Lower leg skin (tissue), 4 donors: ENCODE measurements at regions not wholly inside any gene's neighbourhood (a gene's known extent, or its start where the extent isn't known, plus 50 kb on each side); places are given as distances from the start of the nearest gene placed in this dataset.

Source experiments
- DNase-seq, 2 donors: peaks; one replicate each; pipeline ENCODE4 v3.0.0-alpha.2; 2019; ENCODE audit warnings: low spot score in 2 of 2
- H3K4me3 ChIP-seq: fragments of 200-600 bp; sonication (generic); 2 replicates; pipeline ENCODE4 v1.5.1; 2017; ENCODE audit warnings: mild to moderate bottlenecking, low read depth; ENCODE audit not compliant: poor library complexity, severe bottlenecking
- POLR2A ChIP-seq, 2 donors: fragments of 450-650 bp; IDR thresholded peaks; one replicate each; pipeline ENCODE4 v1.6.1; 2016 to 2017; ENCODE audit warnings: antibody characterized with exemption in 2 of 2, mild to moderate bottlenecking in 1 of 2, moderate library complexity in 1 of 2
- WGBS, 2 donors: methylation state at CpG; one replicate each; pipeline ENCODE4 v1.1.5; 2018; 5-methylcytosine and 5-hydroxymethylcytosine counted together
- intact Hi-C: fragments of 100-400 bp; cut with DNase I; formaldehyde crosslinking; loops from one replicate; pipeline ENCODE4 v1.15.0; 2023; ENCODE audit warnings: low total_unique reads
- TF ChIP-seq, protein P1 (sequence below), 3 donors: fragments of 450-650 bp; IDR thresholded peaks; one replicate each; pipeline ENCODE4 v1.5.1; 2016; ENCODE audit warnings: antibody characterized with exemption in 3 of 3, mild to moderate bottlenecking in 3 of 3, moderate library complexity in 2 of 3

DNA sequence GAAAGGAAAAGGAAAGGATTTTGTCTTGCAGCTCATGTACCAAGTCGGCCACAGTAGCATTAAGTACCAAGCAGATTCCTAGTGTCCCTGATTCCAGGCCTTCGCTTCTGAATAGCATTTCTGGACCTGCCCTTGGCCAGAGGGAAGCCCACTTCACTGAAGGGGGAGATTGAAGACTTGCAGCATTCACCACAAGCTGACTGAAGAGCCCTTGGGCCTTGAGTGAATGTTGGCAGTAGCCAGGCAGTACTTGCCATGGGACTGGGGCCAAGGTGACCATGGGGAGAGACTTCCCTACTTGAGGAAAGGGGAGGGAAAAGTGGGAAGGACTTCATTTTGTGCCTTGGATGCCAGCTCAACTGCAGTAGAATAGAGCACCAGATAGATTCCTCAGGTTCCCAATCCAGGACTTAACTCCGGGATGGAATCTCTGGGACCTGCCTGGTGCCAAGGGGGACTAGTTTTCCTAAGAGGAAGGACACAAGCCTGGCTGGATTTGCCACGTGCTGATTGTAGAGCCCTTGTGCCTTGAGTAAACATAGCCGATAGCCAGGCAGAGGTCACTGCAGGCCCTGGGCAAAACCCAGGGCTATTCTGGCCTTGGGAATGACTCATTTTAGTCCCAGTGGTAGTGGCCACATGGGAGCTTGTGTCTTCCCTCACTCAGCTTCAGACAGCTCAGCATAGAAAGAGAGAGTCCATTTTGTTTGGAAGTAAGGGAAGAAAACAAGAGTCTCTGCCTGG lies 141.7 kb upstream of the KCND2 start:
- 85 to 89% methylated on average over 5 of the region's 5 CpGs for WGBS, 2 donors
- intact Hi-C loops: no loop called here

DNA sequence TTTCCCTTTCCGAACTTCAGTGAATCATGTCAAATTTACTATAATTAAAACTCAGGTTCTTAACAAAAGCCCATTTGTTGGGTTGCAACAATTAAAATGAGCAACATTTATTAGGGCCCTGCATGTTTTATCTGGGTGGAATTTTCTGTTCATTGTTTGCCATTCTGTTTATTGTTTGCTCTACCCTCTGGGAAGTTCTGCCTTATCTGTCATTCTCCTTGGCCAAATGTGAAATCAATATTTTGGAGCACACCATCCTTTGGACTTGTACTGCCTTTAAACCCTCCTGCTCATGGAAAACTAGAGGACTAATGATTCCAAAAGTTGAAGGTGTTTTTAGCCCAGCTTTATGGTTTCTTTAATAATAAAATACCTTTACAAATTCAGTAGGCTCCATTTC lies 134.5 kb upstream of the KCND2 start:
- no peak for DNase-seq
- no peak overlapping the region for H3K4me3 ChIP-seq
- 85 to 87% methylated on average over 1 of the region's 1 CpG for WGBS, 2 donors
- intact Hi-C loops: no loop called here
- TF ChIP-seq, protein P1, sequence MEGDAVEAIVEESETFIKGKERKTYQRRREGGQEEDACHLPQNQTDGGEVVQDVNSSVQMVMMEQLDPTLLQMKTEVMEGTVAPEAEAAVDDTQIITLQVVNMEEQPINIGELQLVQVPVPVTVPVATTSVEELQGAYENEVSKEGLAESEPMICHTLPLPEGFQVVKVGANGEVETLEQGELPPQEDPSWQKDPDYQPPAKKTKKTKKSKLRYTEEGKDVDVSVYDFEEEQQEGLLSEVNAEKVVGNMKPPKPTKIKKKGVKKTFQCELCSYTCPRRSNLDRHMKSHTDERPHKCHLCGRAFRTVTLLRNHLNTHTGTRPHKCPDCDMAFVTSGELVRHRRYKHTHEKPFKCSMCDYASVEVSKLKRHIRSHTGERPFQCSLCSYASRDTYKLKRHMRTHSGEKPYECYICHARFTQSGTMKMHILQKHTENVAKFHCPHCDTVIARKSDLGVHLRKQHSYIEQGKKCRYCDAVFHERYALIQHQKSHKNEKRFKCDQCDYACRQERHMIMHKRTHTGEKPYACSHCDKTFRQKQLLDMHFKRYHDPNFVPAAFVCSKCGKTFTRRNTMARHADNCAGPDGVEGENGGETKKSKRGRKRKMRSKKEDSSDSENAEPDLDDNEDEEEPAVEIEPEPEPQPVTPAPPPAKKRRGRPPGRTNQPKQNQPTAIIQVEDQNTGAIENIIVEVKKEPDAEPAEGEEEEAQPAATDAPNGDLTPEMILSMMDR (IDR thresholded peaks at IDR 0.05): no peak
- TF ChIP-seq POLR2A (IDR thresholded peaks at IDR 0.05): no peak

More for the DNA sequence above, 141.7 kb upstream of the KCND2 start:
- no peak for DNase-seq
- TF ChIP-seq POLR2A (IDR thresholded peaks at IDR 0.05): no peak
- TF ChIP-seq, protein P1 (IDR thresholded peaks at IDR 0.05): no peak
- H3K4me3 ChIP-seq: no peak overlapping the region

DNA sequence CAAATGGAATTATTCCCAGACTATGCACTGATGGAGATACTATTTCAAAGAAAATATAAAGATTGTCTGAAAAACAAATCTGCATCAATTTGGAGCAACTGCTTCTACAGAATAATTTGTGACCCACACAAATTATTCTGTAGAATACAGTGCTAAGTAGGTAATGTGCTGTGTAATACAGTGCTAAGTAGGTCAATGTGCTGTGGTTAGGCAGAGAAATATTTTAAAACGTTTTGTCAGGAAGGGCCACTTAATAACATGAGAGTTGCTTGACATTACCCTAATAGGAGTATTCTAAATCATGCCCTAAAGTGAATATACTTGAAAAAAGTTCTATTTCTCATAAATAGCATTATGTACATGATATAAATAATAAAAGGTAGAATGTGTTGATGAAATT lies 116.5 kb upstream of the KCND2 start:
- no peak for DNase-seq
- 3 to 4% methylated on average over 1 of the region's 1 CpG for WGBS, 2 donors
- H3K4me3 ChIP-seq: no peak overlapping the region
- intact Hi-C loops: no loop called here
- TF ChIP-seq, protein P1 (IDR thresholded peaks at IDR 0.05): no peak
- no peak for TF ChIP-seq POLR2A (IDR thresholded peaks at IDR 0.05)

DNA sequence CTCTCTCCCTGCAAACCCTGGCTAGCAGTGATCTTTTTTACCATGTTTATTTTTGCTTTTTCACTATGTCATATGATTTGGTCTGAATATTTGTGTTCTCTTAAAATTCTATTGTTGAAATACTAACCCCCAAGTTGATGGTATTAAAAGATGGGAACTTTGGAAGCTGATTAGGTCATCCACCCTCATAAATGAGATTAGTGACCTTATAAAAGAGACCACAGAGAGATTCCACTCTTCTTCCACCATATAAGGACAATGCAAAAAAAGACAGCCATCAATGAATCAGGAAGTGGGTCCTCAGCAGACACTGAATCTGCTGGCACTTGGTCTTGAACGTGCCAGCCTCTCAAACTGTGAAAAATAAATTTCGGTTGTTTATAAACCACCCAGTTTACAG lies 112.8 kb upstream of the KCND2 start:
- DNase-seq: no peak
- intact Hi-C loops: no loop called here
- TF ChIP-seq, protein P1 (IDR thresholded peaks at IDR 0.05): no peak
- no peak for TF ChIP-seq POLR2A (IDR thresholded peaks at IDR 0.05)
- H3K4me3 ChIP-seq: no peak overlapping the region
- 77 to 79% methylated on average over 2 of the region's 2 CpGs for WGBS, 2 donors

DNA sequence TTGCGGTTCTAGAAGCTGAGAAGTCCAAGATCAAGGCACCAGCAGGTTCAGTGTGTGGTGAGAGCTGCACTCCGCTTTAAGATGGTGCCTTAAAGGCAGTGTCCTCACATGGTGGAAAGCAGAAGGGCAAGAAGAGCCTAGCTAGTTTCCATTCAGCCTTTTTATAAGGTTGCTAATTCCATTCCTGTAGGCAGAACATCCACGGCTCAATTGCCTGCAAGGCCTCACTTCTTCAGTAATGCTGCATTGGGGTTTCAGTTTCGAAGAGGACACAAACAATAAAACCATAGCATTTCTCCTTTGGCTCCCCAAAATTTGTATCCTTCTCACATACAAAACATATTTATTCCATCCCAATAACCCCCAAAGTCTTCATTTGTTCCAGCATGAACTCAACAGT lies 109.5 kb upstream of the KCND2 start:
- TF ChIP-seq, protein P1 (IDR thresholded peaks at IDR 0.05): no peak
- TF ChIP-seq POLR2A (IDR thresholded peaks at IDR 0.05): no peak
- intact Hi-C loops: no loop called here
- no peak overlapping the region for H3K4me3 ChIP-seq
- 92% methylated on average over 4 of the region's 4 CpGs for WGBS, 2 donors
- no peak for DNase-seq

DNA sequence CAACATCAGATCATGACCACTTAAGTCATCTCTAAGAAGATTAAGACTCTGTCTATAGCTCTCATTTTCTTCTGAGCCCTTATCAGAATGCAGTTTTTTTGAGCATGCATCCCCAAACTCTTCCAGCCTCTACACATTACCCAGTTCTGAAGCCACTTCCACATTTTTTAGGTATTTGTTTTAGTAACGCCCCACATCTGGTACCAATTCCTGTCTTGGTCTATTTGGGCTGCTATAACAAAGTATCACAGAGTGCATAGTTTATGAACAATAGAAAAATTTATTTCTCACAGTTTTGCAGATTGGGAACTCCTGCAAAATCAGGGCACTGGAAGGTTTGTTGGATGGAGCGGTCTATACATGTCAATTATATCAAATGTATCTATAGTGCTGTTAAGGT lies 107.7 kb upstream of the KCND2 start:
- 70 to 76% methylated on average over 2 of the region's 2 CpGs for WGBS, 2 donors
- intact Hi-C loops: no loop called here
- TF ChIP-seq, protein P1 (IDR thresholded peaks at IDR 0.05): no peak
- TF ChIP-seq POLR2A (IDR thresholded peaks at IDR 0.05): no peak

More for the DNA sequence above, 107.7 kb upstream of the KCND2 start:
- DNase-seq: no peak
- H3K4me3 ChIP-seq: no peak overlapping the region
